ENCODE measurements at regions not wholly inside any gene's neighbourhood (a gene's known extent, or its start where the extent isn't known, plus 50 kb on each side); places are given as distances from the start of the nearest gene placed in this dataset.

DNA sequence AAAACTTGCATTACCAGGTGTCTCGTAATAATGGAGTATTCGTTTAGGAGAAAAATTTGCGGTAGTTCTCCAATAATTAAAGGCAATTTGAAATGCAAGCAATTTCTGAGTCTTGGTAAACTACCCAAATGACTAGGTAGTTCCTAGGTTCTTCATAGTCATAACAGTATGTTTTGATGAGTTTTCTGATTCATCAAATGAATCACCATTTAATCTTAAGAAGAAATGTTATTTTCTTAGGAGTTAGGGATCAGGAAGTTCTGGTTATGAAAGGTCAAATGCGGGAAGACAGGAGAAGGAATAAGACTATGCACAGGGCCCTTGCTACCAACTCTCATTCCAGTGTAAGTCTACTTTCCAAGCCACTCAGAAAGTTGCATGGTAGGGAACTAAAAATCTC is 221.5 kb upstream of the SOX9 start:
- no peak for TF ChIP-seq CTCF (IDR thresholded peaks at IDR 0.05)
- no peak for TF ChIP-seq EP300 (IDR thresholded peaks at IDR 0.05)
- TF ChIP-seq POLR2AphosphoS5 (IDR thresholded peaks at IDR 0.05) = no peak
- no peak for TF ChIP-seq POLR2A (IDR thresholded peaks at IDR 0.05; ENCODE audit: low read depth)
